ENCODE measurements at regions not wholly inside any gene's neighbourhood (a gene's known extent, or its start where the extent isn't known, plus 50 kb on each side); places are given as distances from the start of the nearest gene placed in this dataset.
"Not testable (repeated sequence)": the region's sequence is repeated elsewhere in the genome, so short reads cannot be mapped to it uniquely, and the experiment has no call there.

DNA sequence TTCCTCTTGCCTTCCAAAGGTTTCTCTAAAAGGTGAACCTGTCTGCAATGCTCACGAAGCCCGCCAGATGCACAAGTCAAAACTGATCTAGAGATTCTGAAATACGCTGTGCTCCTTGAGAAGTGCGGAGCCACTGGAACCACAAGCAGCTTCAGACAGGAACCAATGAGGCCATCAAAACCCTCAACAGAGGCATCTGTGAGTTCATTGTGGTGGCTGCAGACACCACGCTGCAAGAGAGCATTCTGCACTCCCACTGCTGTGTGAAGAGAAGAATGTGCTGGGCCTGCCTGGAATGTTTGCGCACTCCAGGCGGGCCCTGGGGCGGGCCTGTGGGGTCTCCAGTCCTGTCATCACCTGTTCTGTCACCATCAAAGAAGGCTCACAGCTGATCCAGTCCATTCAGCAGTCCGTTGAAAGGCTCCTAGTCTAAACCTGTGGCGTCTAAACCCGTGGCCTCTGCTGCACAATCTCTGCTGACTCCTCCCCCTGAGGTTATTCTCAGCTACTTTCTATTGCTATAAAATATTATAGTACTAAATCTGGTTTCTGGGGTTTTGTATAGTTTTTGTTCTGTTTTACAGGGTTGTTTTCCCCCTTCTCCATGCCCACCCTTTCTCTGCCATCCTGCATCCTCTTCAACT lies 187.4 kb downstream of the FAM72C start:
- not testable (repeated sequence) for DNase-seq (ENCODE audit: low spot score)

DNA sequence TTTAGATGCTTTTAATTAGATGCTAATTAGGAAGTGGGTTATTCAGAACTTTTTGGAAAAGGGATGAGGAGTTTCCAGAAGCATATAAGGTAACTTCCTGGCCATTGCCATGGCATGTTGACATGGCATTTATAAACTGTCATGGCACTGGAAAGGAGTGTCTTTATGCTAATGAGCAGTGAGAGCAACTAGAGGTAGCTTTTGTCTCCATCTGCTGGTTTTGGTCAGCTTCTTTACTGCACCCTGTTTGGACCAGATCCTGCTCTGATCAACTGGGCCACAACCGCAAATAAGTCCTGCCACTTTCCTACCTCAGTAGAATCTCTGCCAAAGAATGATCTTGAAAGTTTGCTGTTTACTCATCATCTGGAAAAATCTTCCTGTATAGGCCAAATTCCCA lies 193.6 kb downstream of the FAM72C start:
- DNase-seq (ENCODE audit: low spot score), result not testable (repeated sequence)

DNA sequence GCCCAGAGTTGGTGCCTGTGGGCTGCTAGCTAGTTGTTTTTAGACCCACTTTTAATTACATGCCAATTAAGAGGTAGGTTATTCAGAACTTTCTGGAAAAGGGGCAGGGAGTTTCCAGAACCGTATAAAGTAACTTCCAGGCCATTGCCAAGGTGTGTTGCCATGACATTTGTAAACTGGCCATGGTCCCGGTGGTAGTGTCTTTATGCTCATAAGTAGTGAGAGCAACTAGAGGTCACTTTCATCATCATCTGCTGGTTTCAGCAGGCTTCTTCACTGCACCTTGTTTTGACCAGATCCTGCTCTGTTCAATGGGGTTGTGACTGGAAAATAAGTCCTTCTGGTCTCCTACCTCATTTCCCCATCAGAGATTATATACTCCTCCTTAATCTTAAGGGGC lies 207.0 kb downstream of the FAM72C start:
- DNase-seq (ENCODE audit: low spot score), result not testable (repeated sequence)

DNA sequence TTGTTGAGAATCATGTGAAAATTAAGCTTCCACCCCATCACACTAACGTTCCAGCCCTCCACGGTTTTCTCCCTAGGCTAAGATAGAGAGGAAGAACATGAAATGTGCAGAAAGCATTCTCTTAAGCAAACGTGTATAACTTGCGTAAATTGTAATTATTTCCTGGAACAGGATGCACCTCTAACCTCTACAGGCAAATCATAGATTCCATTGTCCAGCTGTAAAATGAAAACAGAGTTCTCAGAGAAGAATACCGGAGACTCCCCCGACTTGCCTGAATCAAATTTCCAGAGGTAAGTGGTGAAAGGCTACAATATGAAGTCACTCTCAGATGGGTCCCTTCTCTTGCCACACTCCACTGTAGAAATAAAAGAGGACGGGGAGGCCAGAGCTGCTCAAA lies 211.4 kb downstream of the FAM72C start:
- DNase-seq (ENCODE audit: low spot score), result not testable (repeated sequence)

DNA sequence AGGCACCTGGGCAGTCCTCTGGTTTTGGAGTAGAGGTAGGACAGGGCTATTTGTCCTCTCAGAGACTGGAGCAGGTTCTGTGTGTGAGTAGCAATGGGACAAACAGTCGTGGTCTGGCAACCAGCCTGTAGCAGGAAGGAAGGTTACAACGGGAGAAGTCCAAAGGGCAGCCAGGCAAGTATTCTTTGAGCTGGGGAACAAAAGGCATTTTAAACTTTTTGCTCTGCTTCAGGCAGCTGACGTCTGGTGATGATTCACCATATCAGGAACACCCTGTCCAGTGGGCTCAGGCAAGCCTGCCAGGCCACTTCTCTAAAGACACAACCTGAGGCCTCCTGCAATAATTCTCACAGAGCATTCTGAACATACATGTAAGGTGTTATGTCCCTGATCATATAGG lies 215.8 kb downstream of the FAM72C start:
- DNase-seq (ENCODE audit: low spot score), result not testable (repeated sequence)

DNA sequence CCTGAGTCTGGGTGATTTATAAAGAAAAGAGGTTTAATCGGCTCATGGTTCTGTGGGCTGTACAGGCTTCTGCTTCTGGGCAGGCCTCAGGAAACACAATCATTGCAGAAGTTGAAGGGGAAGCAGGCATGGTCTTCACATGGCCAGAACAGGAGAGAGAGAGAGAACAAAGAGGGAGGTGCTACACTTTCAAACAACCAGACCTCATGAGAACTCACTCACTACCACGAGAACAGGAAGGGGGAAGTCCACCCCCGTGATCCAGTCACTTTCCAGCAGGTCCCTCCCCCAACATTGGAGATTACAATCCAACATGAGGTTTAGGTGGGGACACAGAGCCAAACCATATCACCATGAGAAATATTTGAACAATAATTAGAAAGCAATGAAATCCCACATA lies 222.9 kb downstream of the FAM72C start:
- DNase-seq (ENCODE audit: low spot score), result no peak

DNA sequence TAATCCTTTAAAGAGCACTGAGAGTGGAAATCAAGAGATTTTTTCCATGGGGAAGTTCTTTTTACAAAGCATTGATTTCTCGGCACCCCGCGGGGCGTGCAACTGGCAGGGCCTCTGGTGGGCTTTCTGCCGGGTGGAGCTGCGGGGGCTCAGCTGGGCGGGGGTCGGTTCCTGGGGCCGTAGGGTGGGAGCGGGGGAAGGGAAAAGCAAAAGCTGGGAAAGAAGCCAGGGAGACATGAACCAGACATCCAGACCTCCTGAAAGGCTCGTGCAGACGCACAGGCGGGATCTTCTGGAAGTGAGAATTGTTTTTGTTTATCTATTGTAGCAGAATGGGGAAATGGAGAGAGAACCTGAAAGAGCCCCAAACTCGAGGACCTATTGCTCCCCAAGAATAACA lies 235.2 kb downstream of the FAM72C start:
- peak; percentile 22 for DNase-seq (ENCODE audit: low spot score)

DNA sequence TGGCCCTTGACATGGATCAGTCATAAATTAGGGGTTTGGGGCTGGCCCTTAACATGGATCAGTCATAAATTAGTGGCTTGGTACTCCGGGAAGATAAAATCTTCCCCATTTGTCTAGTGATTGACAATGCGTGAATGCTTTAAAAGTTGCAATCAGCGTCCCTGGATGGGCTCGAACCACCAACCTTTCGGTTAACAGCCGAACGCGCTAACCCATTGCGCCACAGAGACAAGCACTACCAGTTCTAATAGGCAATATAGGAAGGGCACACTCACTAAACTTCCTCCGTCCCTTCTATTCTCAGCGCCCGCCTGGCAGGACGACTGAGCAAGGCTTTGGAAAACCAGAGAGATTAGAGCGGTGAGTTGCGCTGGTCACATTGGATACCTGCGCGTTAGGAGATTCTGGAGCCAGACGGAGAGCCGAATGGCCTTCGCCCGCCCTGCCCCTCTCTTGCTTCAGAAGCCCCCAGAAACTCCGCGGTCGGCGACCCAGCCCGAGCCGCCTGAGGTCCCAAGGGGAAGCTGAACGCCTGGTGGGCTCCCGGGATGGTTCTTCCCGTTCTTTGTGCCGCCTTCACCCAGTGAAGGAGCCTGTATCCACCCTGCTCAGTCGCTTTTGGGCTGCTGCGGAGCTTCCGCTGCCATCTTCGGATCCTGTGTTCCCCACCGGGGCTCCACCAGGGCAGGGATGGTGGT lies 235.9 kb downstream of the FAM72C start:
- peak; percentile 85 for DNase-seq (ENCODE audit: low spot score)

DNA sequence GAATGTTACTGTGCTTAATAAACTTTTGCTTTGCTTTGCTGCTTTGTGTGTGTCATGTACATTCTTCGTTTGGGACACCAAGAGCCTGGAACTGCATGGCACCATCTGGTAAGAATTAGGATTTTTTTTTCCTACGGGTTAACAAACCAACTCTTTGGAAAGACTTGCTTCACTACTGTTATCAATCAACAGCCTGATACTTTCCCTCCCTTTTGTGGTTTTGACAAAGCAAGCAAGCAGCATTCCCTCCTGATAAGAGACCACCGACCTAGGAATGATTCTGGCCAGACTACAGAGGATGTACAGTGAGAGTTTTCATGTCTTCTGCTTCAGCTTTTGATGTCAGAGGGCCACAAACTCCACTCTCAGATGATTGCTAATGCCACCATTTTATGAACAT lies 237.5 kb downstream of the FAM72C start:
- not testable (repeated sequence) for DNase-seq (ENCODE audit: low spot score)

DNA sequence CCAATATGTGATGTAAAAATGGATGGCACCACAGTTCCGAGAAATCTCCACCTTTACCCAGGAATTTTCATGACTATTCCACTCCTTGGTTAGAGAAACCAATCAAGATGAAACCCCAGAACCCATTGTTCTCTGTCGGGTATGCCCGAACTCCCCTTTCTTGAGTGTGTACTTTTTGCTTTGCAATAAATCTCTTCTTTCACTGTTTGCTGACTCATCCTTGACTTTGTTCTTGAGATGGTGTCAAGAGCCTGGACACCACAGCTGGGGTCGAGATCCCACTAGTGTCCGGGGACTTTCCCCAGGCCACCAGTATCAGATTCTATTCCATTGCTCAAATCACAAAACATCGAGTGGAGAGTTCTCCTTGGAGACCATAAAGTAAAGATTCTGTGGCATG lies 240.9 kb downstream of the FAM72C start:
- DNase-seq (ENCODE audit: low spot score), result not testable (repeated sequence)

DNA sequence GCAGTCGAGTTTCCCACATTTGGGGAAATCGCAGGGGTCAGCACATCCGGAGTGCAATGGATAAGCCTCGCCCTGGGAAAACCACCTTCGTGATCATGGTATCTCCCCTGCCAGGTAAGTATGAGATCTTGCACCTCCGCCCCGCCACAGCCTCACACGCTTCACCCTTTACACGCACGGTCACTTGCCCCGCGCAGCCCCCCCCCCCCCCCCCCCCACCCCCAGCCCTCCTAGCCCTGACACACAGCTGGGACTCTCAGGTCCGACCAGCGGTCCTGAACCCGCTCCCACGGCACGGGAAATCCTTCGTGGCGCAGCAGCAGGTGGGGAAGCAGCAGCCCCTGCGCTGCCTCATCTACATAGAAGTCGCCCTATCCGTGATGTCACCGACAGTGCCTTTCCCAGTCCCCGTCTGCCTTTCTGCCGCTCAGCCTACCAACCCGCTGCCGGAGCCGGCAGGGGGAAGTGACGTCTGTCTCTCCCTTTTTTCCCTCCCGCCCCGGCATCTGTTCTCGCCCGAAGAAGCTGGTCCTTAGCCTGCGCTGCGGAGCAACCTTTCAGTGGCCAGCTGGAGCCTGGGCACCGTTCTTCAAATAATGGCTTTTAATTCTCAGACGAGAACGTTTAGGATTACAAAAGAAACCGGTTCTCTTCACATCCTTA lies 242.2 kb downstream of the FAM72C start:
- peak; percentile 29 for DNase-seq (ENCODE audit: low spot score)

DNA sequence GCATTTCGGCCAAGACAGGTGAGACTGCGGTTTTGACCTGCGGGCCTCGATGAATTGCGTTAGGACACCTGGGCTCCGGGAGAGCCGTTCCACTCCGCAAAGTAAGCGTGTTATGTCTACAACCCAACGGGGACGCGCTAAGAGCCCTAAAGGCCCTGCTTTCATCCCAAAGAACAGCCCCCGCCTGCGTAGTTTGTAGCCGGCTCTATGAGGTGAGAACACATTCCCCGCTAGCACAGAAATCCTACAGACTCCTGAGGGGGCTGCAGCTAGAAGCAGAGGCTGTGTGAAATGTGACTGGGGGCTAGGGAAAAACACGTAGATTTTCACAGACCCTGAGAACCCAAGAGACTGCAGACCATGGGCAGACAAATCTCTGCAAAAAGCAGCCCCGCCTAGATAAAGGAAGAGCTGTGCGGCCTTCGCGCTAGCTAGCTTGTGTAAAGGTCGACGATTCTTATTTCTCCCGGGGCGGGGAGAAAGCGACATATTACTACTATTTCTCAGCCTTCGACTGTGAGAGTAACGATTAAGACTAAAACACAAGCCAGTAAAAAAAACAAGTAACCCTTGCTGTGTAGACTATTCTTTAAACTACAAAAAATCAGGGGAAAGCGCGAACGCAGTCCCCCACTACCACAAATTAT lies 242.9 kb downstream of the FAM72C start:
- DNase-seq (ENCODE audit: low spot score), result not testable (repeated sequence)

DNA sequence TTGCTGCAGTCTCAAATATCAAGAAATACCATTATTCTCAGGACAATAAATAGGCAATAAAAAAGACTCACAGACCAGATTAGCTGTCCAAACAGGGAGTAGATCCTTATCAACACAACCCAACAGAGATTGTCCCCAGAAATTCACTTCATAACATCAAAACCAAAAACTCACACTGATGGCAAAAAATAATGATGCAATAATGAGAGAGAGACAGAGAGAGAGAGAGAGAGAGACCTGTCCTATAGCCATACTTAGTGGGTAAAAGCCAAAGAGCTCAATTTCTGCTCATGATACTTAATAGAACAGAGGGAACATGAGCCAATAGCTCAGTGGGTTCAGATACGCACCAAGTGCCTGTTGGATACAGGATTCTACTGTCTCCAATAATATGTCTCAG lies 244.5 kb downstream of the FAM72C start:
- DNase-seq (ENCODE audit: low spot score), result no peak

DNA sequence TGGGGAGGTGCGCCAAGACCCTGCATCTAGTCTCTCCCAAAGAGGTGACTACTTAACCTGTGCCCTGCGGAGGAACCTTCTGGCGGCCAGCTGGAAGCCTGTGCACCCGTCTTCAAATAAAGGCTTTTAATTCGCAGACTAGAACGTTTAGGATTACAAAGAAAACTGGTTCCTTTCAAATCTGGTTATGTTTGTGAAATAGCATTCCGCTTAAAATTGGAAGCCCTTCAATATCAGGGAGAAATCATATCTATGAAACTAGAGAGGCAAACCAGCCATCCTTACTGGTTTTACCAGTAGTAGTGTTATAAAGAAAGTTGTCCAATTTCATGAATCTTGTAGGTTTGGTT lies 250.8 kb downstream of the FAM72C start:
- DNase-seq (ENCODE audit: low spot score), result no peak

DNA sequence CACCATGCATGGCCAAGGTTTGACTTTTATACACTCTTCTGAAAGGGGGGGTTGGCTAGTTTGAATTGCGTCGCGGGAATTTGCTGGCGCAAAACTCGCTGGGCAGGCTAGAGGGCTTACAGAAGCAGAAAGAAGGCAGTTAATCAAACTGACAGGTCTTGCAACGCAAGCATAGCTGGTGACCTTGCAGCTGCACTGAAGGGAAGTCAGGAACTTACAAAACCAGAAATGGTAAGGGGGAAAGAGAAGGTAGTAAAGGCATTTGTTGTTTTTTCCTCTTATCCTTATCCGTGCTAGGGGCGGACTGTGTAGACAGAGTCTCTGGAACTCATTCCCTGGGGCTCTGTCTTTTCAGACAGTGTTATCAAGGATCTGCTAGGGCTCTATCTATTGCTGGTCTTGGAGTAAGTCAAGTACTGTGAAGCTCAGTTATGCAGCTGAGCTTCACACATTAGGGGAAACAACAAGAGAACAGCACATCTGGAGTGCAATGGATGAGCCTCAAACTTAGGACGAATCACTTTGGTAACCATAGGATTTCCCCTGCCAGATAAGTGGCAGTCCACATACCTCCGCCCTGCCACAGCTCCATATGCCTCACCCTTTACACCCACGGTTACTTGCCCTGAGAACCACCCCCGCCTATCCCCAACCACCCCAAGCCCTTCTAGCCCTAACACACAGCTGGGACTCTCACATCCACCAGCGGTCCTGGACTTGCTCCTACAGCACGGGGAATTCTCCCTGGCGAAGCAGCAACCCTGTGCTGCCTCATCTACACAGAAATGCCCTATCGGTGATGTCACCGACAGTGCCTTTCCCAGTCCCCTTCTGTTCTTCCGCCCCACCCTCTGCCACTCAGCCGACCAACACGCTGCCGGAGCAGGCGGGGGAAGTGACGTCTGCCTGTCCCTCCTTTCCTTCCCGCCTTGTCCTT lies 251.4 kb downstream of the FAM72C start:
- peak; percentile 71 for DNase-seq (ENCODE audit: low spot score)

DNA sequence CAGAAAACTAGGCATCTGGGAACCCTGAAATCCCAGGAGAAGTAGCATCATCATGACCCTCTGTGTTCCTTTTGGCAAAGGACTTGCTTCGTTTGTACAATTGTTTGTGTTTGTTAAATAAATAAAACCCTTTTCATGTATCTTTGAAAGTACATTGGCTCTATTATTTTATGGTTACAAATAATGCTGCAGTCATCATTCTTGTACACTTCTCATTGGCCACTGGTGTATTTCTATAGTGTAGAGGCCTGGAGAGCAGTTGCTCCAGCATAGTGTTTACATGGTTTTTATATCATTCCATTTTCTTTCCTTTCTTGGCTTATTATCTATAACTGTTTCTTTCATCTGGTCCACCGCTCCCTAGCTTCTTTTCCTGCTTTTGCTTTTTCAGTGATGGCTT lies 253.3 kb downstream of the FAM72C start:
- no peak for DNase-seq (ENCODE audit: low spot score)

DNA sequence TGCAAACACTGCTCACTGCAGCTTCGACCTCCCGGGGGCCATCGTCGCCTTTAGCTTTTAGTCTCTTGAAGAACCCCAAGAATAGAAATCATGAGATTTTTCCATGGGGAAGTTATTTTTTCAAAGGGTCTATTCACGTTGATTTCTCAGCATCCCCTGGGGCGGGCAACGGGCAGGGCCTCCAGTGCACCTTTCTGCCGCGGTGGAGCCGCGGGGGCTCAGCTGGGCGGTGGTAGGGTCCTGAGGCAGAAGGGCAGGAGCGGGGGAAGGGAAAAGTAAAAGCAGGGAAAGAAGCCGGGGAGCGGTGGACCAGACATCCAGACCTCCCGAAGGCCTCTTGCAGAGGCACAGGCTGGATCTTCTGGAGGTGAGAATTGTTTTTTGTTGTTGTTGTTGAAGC lies 253.8 kb downstream of the FAM72C start:
- no peak for DNase-seq (ENCODE audit: low spot score)

DNA sequence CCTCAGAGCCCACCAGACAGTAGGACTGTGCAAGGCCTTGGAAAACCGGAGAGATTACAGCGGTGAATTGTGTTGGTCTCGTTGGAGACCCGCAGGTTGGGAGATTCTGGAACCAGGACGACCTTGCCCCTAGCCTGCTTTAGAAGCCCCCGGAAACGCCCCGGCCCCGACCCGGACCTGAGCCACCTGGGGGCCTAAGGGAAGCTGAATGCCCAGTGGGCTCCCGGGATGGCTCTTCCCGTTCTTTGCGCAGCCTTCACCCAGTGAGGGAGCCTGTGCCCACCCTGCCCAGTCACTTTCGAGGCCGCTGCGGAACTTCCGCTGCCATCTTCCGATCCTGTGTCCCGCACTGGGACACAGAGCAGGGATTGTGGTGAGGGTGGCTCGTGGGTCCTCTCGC lies 254.4 kb downstream of the FAM72C start:
- DNase-seq (ENCODE audit: low spot score), result no peak

DNA sequence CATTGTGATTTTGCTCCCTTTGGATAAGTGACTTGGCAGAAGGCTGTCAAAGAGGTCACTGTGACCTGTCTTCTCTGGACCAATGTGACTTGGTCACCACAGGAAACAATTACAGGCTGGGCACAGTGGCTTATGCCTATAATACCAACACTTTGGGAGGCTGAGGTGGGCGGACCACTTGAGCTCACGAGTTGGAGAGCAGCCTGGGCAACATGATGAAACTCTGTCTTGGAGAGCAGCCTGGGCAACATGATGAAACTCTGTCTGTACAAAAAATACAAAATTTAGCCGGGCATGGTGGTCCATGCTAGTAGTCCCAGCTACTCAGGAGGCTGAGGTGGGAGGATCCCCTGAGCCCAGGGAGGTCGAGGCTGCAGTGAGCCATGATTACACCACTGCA lies 256.9 kb downstream of the FAM72C start:
- DNase-seq (ENCODE audit: low spot score), result not testable (repeated sequence)

DNA sequence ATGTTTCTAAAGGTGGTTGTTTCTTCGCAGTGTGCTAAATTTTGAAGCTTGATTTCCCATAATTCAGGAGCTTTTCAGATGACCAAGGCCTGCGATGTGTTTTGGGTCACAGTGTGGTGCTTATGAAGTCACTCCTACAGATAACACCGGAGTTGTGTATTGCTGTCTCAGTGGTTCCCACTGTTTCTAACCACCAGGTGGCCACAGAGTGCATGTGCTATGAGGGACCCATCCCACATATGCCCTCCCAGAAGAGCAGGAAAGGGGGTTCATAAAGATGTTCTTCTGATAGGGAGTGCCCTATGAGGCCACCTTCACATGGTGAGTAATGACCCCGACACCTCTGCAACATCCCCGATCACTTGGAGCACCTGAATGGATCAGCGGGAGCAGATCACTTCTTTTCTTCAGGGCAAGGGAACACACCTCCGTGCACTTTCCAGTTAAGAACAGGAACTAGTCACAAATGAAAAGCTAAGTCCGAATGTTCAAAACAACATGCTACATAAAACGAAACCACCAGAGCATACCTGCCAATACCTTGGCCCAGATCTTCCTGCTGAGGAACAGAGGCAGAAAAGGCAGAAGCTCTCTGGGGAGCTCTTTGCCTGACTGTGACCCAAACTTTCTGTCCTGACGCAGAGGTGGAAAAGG lies 262.1 kb downstream of the FAM72C start:
- peak; percentile 26 for DNase-seq (ENCODE audit: low spot score)

DNA sequence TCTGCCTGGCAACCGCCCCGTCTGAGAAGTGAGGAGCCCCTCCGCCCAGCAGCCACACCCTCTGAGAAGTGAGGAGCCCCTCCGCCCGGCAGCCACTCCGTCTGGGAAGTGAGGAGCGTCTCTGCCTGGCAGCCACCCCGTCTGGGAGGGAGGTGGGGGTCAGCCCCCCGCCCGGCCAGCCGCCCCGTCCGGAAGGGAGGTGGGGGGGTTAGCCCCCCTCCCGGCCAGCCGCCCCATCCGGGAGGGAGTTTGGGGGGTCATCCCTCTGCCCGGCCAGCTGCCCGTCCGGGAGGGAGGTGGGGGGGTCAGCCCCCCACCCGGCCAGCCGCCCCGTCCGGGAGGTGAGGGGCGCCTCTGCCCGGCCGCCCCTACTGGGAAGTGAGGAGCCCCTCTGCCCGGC lies 269.0 kb downstream of the FAM72C start:
- not testable (repeated sequence) for DNase-seq (ENCODE audit: low spot score)

Measured in cerebellar cortex (tissue), 1 donor.